SK-N-MC (cell line): ENCODE measurements at regions not wholly inside any gene's neighbourhood (a gene's known extent, or its start where the extent isn't known, plus 50 kb on each side); places are given as distances from the start of the nearest gene placed in this dataset.

ENCODE experiments used
- EZH2 ChIP-seq: fragments of 200-600 bp; sonication (generic); IDR thresholded peaks from one replicate; pipeline ENCODE4 v1.6.1; 2017; ENCODE audit warnings: antibody characterized with exemption
- POLR2AphosphoS5 ChIP-seq: IDR thresholded peaks from 2 replicates; pipeline ENCODE4 v1.6.1; 2012; ENCODE audit warnings: mild to moderate bottlenecking, low read depth, low read length, borderline replicate concordance

DNA sequence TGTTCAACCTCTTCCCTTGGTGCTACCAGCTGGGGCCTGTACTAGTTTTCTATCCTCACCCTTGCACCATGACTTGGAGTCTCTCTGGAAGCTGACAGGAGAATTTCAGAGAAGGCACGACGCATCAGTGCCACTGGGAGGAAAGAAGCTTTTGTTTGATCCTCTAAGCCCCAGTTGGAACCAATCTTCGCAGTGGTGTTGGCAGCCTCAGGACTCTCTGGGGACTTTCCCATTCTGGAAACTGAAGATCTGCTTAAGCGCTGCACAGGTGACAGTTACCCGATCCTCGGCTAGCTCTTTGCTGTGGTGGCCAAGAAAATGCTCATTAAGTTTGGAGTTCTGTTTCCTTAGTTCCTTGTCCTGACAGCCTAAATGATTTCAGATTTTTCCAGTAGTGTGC is 222.3 kb downstream of the RHOU start:
- TF ChIP-seq EZH2 (no peak), POLR2AphosphoS5 (no peak)
